DMS53 (cell line): ENCODE measurements at regions not wholly inside any gene's neighbourhood (a gene's known extent, or its start where the extent isn't known, plus 50 kb on each side); places are given as distances from the start of the nearest gene placed in this dataset.
"Not testable (repeated sequence)": the region's sequence is repeated elsewhere in the genome, so short reads cannot be mapped to it uniquely, and the experiment has no call there.

Source experiments
- DNase-seq: peaks from one replicate; lab custom pipeline; 2025; lab: John Stamatoyannopoulos, UW

DNA sequence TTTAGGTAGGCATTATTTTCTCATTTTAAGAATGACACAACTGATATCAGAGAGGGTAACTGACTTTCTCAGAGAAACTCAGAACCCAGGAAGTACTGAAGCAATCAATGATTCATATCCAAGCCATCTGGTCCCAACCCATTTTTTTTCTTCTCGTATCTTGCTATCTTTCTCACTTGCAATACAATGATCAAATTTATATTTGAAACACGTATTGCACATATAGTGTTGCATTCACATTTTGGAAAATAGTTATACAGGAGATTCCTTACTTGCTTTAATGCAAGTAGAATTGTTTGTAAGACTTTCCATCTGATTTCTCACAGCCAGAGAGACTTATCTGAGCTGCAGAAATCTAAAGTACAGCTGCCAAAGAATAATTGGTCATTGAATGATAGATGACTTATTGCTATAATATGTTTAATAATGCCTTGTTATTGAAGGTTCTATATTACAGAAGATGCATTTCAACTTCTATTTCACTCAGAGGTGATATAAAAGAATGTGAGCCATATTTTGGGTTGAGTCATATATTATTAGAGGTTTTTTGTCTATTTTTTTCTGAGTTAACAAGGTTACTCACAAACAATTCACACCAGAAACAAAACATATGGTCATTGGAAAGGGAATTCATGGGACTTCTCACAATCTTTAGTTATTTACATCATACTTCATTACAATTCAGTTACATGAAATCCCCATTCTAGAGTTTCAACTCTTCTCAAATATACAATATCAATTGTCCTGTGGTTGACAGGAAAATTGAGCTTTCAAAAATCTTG, 337.5 kb upstream of the CITED2 start:
- no peak for DNase-seq

- no peak for DNase-seq
Observed at GRCh38 chr6:139710556-139710955, 336.1 kb upstream of the CITED2 start.

- DNase-seq, result no peak
Observed at GRCh38 chr6:139708337-139709199, 334.1 kb upstream of the CITED2 start.

DNA sequence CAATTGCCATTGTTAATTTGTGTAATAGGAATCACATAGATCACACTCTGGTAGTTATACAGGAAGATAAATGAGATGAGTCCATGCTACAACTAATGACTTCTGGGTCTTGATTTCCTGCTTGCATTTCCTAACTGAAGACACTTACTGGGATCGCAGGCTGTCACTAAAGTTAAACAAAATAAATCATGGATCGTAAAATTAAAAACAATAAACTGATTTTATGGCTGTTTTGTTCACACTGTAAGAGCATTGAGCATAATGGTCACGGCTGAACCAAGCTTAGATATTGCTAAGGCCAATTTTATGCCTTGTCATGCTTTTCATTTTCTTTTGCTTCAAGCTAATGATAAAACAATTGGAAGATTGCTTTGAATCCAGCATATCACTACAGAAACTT, 332.5 kb upstream of the CITED2 start:
- DNase-seq, result no peak

GRCh38 chr6:139705284-139705683, 330.8 kb upstream of the CITED2 start:
- DNase-seq, result no peak

GRCh38 chr6:139703780-139704179, 329.3 kb upstream of the CITED2 start:
- DNase-seq, result no peak

DNA sequence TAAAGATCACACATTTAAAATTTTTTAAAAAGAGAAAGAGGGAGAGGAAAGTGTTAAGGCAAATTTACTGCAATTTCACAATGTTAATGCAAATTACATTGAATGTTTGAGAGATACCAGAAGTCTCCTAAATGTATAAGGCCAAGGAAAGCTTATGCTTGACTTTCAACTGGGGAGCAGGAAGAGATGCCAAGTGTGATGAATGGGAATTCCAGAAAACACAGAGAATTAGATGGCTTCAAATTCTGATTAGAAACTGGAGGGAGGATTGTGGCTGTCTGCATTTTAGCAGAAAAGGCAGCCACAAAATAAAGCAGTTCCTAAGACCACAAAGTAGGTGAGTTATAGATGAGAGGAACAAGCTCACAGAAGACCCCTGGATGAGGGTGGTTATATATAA, 328.3 kb upstream of the CITED2 start:
- no peak for DNase-seq

GRCh38 chr6:139701695-139702094, 327.2 kb upstream of the CITED2 start:
- no peak for DNase-seq

DNA sequence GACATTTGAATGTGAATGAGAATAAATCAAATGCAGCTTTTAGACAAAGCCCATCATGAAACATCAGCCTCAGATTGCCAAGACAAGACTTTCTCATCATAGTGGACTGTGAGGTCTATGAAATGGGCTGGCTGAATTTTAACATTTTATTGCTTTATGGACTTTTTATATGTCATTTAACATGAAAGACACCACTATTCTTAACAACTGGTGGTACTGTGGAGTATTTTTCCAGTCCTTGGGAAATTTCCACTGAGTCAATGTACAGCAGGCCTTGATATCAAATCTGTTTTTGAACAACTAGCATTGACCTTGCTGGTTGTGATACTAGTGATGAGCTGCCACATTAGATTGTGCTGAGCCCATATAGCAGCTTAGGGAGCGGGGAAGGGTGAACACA, 326.6 kb upstream of the CITED2 start:
- no peak for DNase-seq

DNA sequence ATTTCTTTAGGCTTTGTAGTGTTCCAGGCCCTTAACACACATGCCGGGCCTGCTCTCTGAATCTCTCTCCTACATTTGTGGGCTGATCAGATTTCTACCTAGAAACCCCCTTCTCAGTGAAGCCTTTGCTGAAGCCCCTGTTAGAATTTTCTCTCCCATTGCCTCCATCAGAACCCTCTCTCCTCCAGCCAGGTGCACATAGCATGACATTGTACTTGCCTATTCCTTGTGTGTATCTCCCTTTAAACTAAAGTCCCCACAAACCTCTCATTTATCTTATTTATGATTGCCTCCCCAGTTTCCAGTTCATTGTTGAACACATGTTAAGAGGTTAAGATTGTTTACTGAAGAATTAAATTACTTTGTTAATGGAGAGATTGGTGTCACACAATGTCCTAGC, 325.5 kb upstream of the CITED2 start:
- DNase-seq, result no peak

DNA sequence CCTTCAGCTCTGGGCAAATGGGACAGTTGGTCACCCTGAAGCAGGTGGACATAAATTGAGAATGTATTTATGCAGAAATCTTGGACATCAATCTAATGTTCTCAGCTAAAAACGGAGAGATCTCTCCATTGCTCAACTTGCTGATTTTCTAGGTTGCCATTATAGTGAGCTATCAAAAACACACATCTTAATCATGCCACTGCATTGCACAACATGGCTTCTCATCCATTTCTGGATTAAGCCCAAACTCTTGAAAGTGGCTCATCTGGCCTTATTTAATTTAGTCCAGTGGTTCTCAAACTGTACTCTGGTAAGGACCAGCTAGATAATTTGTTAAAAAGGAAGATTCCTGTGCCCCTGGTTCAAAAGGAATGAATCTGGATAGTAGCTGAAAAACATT, 324.9 kb upstream of the CITED2 start:
- DNase-seq, result no peak

DNA sequence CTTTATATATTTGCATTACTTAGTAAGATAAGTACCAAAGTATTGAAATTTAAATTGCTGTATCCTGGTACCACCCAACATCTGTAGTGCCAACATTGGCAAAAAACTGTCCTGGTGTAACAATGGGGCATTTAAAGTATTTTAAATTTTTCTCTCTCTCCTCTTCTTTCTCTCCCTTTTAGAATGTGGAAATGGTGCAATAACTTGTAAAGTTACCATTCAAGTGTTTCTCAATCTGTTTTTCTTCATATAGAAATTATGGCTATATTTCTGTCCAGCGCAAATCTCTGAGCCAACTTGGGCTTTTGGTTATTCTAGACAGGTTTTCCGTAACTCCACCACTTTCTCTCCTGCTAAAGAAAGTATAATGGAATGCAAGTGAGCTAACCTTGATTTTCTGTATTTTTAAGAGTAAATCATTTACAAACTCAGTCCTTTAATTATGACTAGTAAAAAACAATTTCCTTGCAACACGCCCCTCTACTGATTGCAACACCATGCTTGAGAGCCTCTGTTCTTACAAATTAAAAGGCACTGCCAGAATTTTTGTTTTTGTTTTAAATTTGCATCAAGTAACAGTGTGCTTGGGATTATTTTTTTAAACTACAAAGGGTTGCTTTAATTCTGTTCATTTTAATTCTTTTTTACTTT, 324.2 kb upstream of the CITED2 start:
- no peak for DNase-seq

DNA sequence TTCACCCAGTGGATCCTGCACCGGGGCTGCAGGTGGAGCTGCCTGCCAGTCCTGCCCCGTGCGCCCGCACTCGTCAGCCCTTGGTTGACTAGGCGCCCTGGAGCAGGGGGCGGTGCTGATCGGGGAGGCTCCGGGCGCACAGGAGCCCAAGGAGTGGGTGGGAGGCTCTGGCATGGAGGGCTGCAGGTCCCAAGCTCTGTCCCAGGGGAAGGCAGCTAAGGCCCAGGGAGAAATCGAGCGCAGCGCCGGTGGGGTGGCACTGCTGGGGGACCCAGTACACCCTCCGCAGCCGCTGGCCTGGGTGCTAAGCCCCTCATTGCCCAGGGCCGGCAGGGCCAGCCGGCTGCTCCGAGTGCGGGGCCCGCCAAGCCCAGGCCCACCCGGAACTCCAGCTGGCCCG, 323.4 kb upstream of the CITED2 start:
- not testable (repeated sequence) for DNase-seq

- not testable (repeated sequence) for DNase-seq
Observed at GRCh38 chr6:139696991-139697390, 322.5 kb upstream of the CITED2 start.

DNA sequence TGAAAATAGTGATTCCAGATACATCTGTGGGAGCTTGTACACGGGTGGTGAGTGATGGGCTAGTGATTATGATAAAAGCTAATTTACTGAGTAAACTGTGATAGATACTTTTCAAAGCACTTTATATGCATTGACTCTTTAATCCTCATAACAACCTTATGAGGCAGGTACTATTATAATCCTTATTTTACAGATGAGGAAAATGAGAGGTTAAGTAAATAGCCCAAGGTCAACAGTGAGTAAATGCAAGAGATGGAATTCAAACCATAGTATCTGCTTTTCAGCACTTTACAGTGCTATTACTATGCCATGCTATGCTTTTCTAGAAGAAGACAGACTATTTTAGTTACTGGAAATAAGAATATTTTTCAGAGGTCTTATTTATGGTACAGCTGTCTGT, 320.9 kb upstream of the CITED2 start:
- DNase-seq, result no peak

- no peak for DNase-seq
Observed at GRCh38 chr6:139693735-139694134, 319.3 kb upstream of the CITED2 start.

DNA sequence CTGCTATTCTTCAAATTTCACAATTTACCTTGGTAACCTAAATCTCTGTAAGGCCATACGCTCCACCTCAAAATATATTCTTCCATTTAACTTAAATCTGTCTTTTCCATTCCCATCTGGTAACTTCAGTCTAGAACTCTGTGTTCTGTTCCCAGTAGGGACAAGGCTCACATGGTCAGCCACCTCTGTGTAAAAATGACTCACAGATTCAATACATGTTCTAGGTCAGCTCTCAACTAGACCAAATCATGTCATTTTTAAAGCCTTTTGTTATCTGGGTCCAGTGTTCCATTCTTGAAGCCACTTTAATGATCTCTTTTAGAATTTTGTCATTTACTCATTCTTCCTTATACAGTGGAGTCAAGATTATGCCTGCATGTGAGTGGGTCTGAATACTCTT, 315.6 kb upstream of the CITED2 start:
- DNase-seq, result no peak

GRCh38 chr6:139687055-139687454, 312.6 kb upstream of the CITED2 start:
- DNase-seq, result no peak

- DNase-seq, result no peak
Observed at GRCh38 chr6:139686308-139686707, 311.9 kb upstream of the CITED2 start.

GRCh38 chr6:139685009-139685408, 310.6 kb upstream of the CITED2 start:
- DNase-seq, result no peak

- DNase-seq, result no peak
Observed at GRCh38 chr6:139680819-139681218, 306.4 kb upstream of the CITED2 start.

DNA sequence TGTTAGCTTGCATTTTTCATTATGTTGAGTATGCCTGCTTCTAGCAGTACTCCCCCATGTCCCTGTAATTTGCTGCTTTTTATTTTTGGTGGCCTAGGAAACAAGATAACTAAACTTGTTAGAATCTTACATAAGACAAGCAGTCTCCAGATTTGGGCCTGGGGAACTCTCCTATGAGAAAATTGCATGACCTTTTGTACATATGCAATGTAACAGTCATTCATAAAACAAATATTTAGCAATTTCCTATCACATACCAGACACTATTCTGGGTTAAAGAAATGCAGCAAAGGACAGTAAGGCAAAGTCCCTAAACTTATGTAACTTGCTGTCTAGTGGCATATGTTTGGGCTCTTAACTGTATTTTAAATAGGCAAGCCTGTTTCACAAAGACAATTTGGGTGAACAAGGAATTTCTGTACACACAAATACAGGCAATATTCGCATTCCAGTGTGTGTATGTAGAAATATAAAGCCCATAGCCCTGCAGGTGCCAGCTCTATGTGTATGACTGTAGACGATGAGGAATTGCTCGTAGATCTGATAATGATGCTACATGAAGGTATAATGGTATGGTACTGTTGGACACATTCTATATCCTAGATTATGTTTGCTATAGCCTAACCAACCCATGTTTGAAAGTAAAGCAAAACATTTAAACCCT, 305.2 kb upstream of the CITED2 start:
- DNase-seq, result no peak
